HepG2 (cell line): ENCODE measurements at regions not wholly inside any gene's neighbourhood (a gene's known extent, or its start where the extent isn't known, plus 50 kb on each side); places are given as distances from the start of the nearest gene placed in this dataset.

Experiments
- BRCA1 ChIP-seq: sonication (generic); formaldehyde crosslinking; IDR thresholded peaks from 2 replicates; pipeline ENCODE4 v1.4.0; 2020; ENCODE audit warnings: missing genetic modification reagents
- CBX1 ChIP-seq: IDR thresholded peaks from one replicate; pipeline ENCODE4 v1.6.1; 2016; ENCODE audit warnings: antibody characterized with exemption, low read depth
- DRAP1 ChIP-seq: IDR thresholded peaks from 2 replicates; pipeline ENCODE4 v1.6.1; 2016; ENCODE audit warnings: missing genetic modification reagents, missing compliant biosample characterization
- FOXK2 ChIP-seq: fragments of 450-650 bp; IDR thresholded peaks from 2 replicates; pipeline ENCODE4 v1.6.1; 2016
- HDAC6 ChIP-seq: fragments of 200-600 bp; sonication (generic); IDR thresholded peaks from 2 replicates; pipeline ENCODE4 v1.7.0; 2017; ENCODE audit warnings: mild to moderate bottlenecking, antibody characterized with exemption, low read length, low read depth
- MYC ChIP-seq: sonication (generic); formaldehyde crosslinking; IDR thresholded peaks from 2 replicates; pipeline ENCODE4 v1.9.0; 2021; ENCODE audit warnings: missing genetic modification reagents, borderline replicate concordance
- RFX5 ChIP-seq: IDR thresholded peaks from 2 replicates; pipeline ENCODE4 v1.6.1; 2011; ENCODE audit warnings: low read depth, low read length, improper control_type of control experiment
- SETDB1 ChIP-seq: sonication (generic); formaldehyde crosslinking; IDR thresholded peaks from 2 replicates; pipeline ENCODE4 v1.5.1; 2020; ENCODE audit warnings: missing genetic modification reagents, mild to moderate bottlenecking, borderline replicate concordance
- TAF1 ChIP-seq: sonication (generic); formaldehyde crosslinking; IDR thresholded peaks from 2 replicates; pipeline ENCODE4 v1.4.0; 2020; ENCODE audit warnings: missing genetic modification reagents
- TCF7 ChIP-seq: sonication (generic); IDR thresholded peaks from 2 replicates; pipeline ENCODE4 v1.6.1; 2016; ENCODE audit warnings: antibody characterized with exemption, low read depth
- ZNF44 ChIP-seq: sonication (generic); formaldehyde crosslinking; IDR thresholded peaks from 2 replicates; pipeline ENCODE4 v1.5.1; 2020; ENCODE audit warnings: mild to moderate bottlenecking, missing genetic modification reagents
- TF ChIP-seq, protein P1 (sequence below): sonication (generic); formaldehyde crosslinking; IDR thresholded peaks from 2 replicates; pipeline ENCODE4 v1.9.0; 2021; ENCODE audit warnings: missing genetic modification reagents, mild to moderate bottlenecking, borderline replicate concordance
- TF ChIP-seq, protein P2 (sequence below): sonication (generic); formaldehyde crosslinking; IDR thresholded peaks from 2 replicates; pipeline ENCODE4 v1.5.0; 2020; ENCODE audit warnings: mild to moderate bottlenecking, missing genetic modification reagents, moderate library complexity
- TF ChIP-seq, protein P3 (sequence below): IDR thresholded peaks from 2 replicates; pipeline ENCODE4 v1.6.1; 2016

GRCh38 chr3:86378829-86379228, 612.1 kb downstream of the VGLL3 start:
- no peak for TF ChIP-seq DRAP1 (CRISPR knock-in tag)
- TF ChIP-seq TCF7 = no peak
- TF ChIP-seq, protein P1, sequence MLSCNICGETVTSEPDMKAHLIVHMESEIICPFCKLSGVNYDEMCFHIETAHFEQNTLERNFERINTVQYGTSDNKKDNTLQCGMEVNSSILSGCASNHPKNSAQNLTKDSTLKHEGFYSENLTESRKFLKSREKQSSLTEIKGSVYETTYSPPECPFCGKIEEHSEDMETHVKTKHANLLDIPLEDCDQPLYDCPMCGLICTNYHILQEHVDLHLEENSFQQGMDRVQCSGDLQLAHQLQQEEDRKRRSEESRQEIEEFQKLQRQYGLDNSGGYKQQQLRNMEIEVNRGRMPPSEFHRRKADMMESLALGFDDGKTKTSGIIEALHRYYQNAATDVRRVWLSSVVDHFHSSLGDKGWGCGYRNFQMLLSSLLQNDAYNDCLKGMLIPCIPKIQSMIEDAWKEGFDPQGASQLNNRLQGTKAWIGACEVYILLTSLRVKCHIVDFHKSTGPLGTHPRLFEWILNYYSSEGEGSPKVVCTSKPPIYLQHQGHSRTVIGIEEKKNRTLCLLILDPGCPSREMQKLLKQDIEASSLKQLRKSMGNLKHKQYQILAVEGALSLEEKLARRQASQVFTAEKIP (CRISPR knock-in tag) = no peak
- TF ChIP-seq ZNF44 (CRISPR knock-in tag) = no peak
- TF ChIP-seq, protein P2, sequence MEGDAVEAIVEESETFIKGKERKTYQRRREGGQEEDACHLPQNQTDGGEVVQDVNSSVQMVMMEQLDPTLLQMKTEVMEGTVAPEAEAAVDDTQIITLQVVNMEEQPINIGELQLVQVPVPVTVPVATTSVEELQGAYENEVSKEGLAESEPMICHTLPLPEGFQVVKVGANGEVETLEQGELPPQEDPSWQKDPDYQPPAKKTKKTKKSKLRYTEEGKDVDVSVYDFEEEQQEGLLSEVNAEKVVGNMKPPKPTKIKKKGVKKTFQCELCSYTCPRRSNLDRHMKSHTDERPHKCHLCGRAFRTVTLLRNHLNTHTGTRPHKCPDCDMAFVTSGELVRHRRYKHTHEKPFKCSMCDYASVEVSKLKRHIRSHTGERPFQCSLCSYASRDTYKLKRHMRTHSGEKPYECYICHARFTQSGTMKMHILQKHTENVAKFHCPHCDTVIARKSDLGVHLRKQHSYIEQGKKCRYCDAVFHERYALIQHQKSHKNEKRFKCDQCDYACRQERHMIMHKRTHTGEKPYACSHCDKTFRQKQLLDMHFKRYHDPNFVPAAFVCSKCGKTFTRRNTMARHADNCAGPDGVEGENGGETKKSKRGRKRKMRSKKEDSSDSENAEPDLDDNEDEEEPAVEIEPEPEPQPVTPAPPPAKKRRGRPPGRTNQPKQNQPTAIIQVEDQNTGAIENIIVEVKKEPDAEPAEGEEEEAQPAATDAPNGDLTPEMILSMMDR = no peak
- TF ChIP-seq SETDB1 (CRISPR knock-in tag) = no peak
- TF ChIP-seq BRCA1 (CRISPR knock-in tag) = no peak
- TF ChIP-seq CBX1 = no peak
- no peak for TF ChIP-seq MYC (CRISPR knock-in tag)
- no peak for TF ChIP-seq HDAC6
- no peak for TF ChIP-seq FOXK2
- TF ChIP-seq, protein P3, sequence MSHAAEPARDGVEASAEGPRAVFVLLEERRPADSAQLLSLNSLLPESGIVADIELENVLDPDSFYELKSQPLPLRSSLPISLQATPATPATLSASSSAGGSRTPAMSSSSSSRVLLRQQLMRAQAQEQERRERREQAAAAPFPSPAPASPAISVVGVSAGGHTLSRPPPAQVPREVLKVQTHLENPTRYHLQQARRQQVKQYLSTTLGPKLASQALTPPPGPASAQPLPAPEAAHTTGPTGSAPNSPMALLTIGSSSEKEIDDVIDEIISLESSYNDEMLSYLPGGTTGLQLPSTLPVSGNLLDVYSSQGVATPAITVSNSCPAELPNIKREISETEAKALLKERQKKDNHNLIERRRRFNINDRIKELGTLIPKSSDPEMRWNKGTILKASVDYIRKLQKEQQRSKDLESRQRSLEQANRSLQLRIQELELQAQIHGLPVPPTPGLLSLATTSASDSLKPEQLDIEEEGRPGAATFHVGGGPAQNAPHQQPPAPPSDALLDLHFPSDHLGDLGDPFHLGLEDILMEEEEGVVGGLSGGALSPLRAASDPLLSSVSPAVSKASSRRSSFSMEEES (CRISPR knock-in tag) = no peak
- TF ChIP-seq RFX5 = no peak
- TF ChIP-seq TAF1 (CRISPR knock-in tag) = no peak
